ENCODE measurements at regions not wholly inside any gene's neighbourhood (a gene's known extent, or its start where the extent isn't known, plus 50 kb on each side); places are given as distances from the start of the nearest gene placed in this dataset.

DNA sequence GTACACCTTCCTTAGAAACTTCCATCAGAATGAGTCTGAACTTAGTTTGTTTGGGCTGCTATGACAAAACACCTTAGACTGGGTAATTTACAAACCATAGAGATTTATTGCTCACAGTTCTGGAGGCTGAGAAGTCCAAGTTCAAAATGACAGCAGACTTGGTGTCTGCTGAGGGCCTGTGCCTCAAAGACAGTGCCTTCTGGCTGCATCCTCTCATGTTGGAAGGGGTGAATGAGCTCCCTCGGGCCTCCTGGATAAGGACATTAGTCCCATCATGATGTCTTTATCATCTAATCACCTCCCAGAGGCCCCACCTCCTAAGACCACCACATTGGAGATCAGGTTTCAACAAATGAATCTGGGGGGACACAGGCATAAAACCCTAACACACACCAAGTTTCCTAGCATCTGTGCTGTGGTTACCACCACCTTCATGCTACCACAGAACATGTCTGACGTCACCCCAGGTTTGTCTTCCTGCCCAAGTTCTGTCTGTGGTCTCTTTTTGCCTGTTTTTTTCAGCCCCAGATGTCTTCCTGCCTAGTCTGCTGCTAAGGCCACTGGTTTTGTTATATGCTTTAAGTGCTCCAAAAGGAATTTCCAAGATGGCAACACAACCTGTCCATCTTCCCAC is 150.9 kb upstream of the COBL start:
- DNase-seq (ENCODE audit: low spot score in 2 of 2), result no peak
- H3K27ac ChIP-seq, result no peak overlapping the region
- TF ChIP-seq POLR2A (IDR thresholded peaks at IDR 0.05) (no peak), POLR2AphosphoS5 (IDR thresholded peaks at IDR 0.05) (no peak)
- H3K36me3 ChIP-seq, result no peaks in the 10 kb centered on the region
- peaks cover 0 to 18% of the 10 kb centered on the region in 2 donors for H3K27me3 ChIP-seq
- no peaks in the 10 kb centered on the region for H3K9me3 ChIP-seq
- no peak overlapping the region for H3K4me3 ChIP-seq
- intact Hi-C loops (cut with DNase I; ENCODE audit: low total_unique reads), result no loop called here
- no peaks in the 10 kb centered on the region for H3K4me1 ChIP-seq

DNA sequence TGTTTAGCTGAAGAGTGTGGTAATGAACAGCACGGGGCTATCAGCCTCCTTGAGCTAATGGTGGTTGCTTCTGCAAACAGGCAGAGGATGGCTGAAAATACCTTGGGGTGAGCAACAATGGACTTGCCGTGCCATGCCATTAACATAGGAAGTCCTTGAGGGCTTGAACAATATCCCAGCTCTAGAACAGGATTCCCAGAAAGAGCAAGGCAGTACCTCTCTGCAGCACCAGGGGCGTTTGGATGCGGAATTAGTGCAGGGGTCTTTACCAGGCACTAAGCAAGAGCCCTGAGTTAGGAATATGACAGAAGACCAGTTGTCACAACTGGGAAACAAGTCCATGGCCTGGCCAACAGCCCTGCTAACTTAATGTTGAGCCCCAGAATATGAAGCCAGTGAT is 143.2 kb upstream of the COBL start:
- intact Hi-C loops (cut with DNase I; ENCODE audit: low total_unique reads), result no loop called here
- no peak for DNase-seq (ENCODE audit: low spot score in 2 of 2)
- Histone ChIP-seq H3K4me3 (no peak overlapping the region), H3K36me3 (no peaks in the 10 kb centered on the region), H3K27me3 (no peaks in the 10 kb centered on the region), H3K4me1 (no peaks in the 10 kb centered on the region), H3K9me3 (no peaks in the 10 kb centered on the region), H3K27ac (no peak overlapping the region)
- TF ChIP-seq, protein P1, sequence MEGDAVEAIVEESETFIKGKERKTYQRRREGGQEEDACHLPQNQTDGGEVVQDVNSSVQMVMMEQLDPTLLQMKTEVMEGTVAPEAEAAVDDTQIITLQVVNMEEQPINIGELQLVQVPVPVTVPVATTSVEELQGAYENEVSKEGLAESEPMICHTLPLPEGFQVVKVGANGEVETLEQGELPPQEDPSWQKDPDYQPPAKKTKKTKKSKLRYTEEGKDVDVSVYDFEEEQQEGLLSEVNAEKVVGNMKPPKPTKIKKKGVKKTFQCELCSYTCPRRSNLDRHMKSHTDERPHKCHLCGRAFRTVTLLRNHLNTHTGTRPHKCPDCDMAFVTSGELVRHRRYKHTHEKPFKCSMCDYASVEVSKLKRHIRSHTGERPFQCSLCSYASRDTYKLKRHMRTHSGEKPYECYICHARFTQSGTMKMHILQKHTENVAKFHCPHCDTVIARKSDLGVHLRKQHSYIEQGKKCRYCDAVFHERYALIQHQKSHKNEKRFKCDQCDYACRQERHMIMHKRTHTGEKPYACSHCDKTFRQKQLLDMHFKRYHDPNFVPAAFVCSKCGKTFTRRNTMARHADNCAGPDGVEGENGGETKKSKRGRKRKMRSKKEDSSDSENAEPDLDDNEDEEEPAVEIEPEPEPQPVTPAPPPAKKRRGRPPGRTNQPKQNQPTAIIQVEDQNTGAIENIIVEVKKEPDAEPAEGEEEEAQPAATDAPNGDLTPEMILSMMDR (IDR thresholded peaks at IDR 0.05), result no peak
- TF ChIP-seq POLR2A (IDR thresholded peaks at IDR 0.05) (no peak), POLR2AphosphoS5 (IDR thresholded peaks at IDR 0.05) (no peak)

DNA sequence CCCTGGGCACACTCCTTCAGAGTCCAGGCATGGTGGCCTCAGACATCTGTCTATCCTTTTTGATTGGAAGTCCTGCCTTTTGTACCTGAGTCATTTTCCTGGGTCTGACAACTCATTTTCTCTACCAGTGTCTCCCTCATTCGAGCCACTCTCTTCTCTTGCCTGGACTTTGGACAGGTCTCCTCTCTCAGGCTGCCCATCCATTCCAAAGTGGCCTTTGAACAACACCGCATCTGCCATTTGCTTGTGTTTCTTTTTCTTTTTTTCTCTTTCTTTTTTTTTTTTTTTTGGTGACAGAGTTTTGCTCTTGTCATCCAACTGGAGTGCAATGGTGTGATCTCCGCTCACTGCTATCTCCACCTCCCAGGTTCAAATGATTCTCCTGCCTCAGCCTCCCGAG is 142.1 kb upstream of the COBL start:
- Histone ChIP-seq H3K27ac (no peak overlapping the region), H3K27me3 (no peaks in the 10 kb centered on the region), H3K36me3 (no peaks in the 10 kb centered on the region), H3K4me1 (no peaks in the 10 kb centered on the region), H3K4me3 (no peak overlapping the region), H3K9me3 (no peaks in the 10 kb centered on the region)
- intact Hi-C loops (cut with DNase I; ENCODE audit: low total_unique reads), result no loop called here
- no peak for TF ChIP-seq POLR2A (IDR thresholded peaks at IDR 0.05)
- TF ChIP-seq, protein P1 (IDR thresholded peaks at IDR 0.05), result no peak
- no peak for TF ChIP-seq POLR2AphosphoS5 (IDR thresholded peaks at IDR 0.05)
- no peak for DNase-seq (ENCODE audit: low spot score in 2 of 2)

DNA sequence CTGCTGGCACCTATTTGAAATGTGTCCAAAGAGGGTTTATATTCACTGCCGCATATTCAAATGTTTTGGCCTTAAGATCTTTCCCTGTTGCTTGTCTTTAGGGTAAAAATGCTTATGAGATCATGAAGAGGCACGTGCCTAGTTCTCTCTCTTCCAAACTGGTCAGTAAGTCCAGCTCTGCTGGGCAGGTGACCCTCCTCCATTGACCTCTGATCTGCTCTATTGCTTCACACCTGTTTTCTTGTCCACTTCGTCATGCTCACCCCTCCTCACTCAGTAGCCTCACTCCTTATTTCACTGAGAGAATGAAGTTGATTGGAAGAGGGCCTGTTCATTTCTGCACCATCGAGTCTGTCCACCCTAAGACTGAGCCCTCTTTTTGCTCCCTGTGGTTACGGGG is 140.5 kb upstream of the COBL start:
- H3K4me3 ChIP-seq, result no peak overlapping the region
- no peak overlapping the region for H3K27ac ChIP-seq
- no peak for TF ChIP-seq POLR2AphosphoS5 (IDR thresholded peaks at IDR 0.05)
- no peak for TF ChIP-seq POLR2A (IDR thresholded peaks at IDR 0.05)
- TF ChIP-seq, protein P1 (IDR thresholded peaks at IDR 0.05), result no peak

DNA sequence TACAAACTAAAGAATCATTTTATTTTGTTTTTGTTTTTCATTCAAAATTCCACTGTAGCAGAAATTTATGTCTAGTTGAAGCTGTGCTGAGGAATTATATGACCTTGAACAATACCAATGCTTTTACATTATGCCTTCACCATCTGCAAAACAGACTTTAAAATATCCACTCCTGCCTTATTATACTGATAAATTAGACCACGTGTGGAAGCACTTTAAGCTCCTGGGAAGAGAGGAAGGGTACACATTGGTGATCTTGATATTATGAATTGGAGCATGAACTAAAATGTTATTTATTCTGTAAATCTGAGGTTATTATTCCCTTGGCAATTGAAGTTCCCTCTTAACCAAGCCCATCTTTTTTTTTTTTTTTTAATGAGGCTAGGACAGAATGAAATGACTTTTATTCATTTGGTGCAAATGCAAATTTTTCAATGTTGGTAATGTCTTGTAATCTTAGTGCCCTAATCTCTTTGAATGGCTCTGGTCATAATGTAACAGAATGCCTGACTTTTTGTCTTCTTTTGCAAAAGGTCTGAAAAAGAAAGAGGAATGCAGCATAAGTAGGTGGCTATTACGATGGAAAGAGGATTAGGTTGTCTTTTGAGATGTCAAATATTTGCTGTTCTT is 139.9 kb upstream of the COBL start:
- Histone ChIP-seq H3K9me3 (no peaks in the 10 kb centered on the region), H3K36me3 (no peaks in the 10 kb centered on the region), H3K27me3 (no peaks in the 10 kb centered on the region), H3K4me3 (no peak overlapping the region), H3K27ac (no peak overlapping the region), H3K4me1 (no peaks in the 10 kb centered on the region)
- no peak for DNase-seq (ENCODE audit: low spot score in 2 of 2)
- intact Hi-C loops (cut with DNase I; ENCODE audit: low total_unique reads), result no loop called here
- TF ChIP-seq, protein P1 (IDR thresholded peaks at IDR 0.05), result no peak
- TF ChIP-seq POLR2AphosphoS5 (IDR thresholded peaks at IDR 0.05) (no peak), POLR2A (IDR thresholded peaks at IDR 0.05) (no peak)

More for the DNA sequence above, 140.5 kb upstream of the COBL start:
- no peaks in the 10 kb centered on the region for H3K4me1 ChIP-seq
- DNase-seq (ENCODE audit: low spot score in 2 of 2), result no peak
- H3K36me3 ChIP-seq, result no peaks in the 10 kb centered on the region
- no peaks in the 10 kb centered on the region for H3K27me3 ChIP-seq
- intact Hi-C loops (cut with DNase I; ENCODE audit: low total_unique reads), result no loop called here
- no peaks in the 10 kb centered on the region for H3K9me3 ChIP-seq

Data from breast epithelium (tissue), 4 donors.